IPS-18c (cell line): ENCODE measurements at regions not wholly inside any gene's neighbourhood (a gene's known extent, or its start where the extent isn't known, plus 50 kb on each side); places are given as distances from the start of the nearest gene placed in this dataset.

ENCODE experiments used
- H3K4me3 ChIP-seq: 2 replicates; pipeline ENCODE4 v1.7.0; 2013; ENCODE audit warnings: low read depth, mild to moderate bottlenecking, low read length, moderate library complexity; ENCODE audit not compliant: insufficient read depth
- H3K9me3 ChIP-seq: one replicate; pipeline ENCODE4 v1.6.1; 2013; ENCODE audit warnings: mild to moderate bottlenecking, low read length, moderate library complexity; ENCODE audit not compliant: control insufficient read depth, insufficient read depth

GRCh38 chr4:3818371-3818770 lies 52.2 kb downstream of the ADRA2C start:
- H3K4me3 ChIP-seq: no peak overlapping the region
- H3K9me3 ChIP-seq: peaks cover 1% of the 10 kb centered on the region

GRCh38 chr4:3819210-3819919 lies 53.2 kb downstream of the ADRA2C start:
- Histone ChIP-seq H3K4me3 (no peak overlapping the region), H3K9me3 (no peaks in the 10 kb centered on the region)

- Histone ChIP-seq H3K9me3 (no peaks in the 10 kb centered on the region), H3K4me3 (no peak overlapping the region)
These were observed 54.0 kb downstream of the ADRA2C start for GRCh38 chr4:3820016-3820805.

- Histone ChIP-seq H3K4me3 (no peak overlapping the region), H3K9me3 (no peaks in the 10 kb centered on the region)
These were observed 54.8 kb downstream of the ADRA2C start for GRCh38 chr4:3820806-3821579.

GRCh38 chr4:3821580-3822229 lies 55.5 kb downstream of the ADRA2C start:
- no peak overlapping the region for H3K4me3 ChIP-seq
- H3K9me3 ChIP-seq: no peaks in the 10 kb centered on the region

GRCh38 chr4:3822230-3822947 lies 56.2 kb downstream of the ADRA2C start:
- Histone ChIP-seq H3K9me3 (no peaks in the 10 kb centered on the region), H3K4me3 (no peak overlapping the region)

GRCh38 chr4:3823496-3824341 lies 57.5 kb downstream of the ADRA2C start:
- Histone ChIP-seq H3K4me3 (no peak overlapping the region), H3K9me3 (no peaks in the 10 kb centered on the region)

GRCh38 chr4:3824521-3825270 lies 58.5 kb downstream of the ADRA2C start:
- Histone ChIP-seq H3K4me3 (no peak overlapping the region), H3K9me3 (no peaks in the 10 kb centered on the region)

GRCh38 chr4:3825530-3825929 lies 59.3 kb downstream of the ADRA2C start:
- Histone ChIP-seq H3K4me3 (no peak overlapping the region), H3K9me3 (no peaks in the 10 kb centered on the region)

- H3K4me3 ChIP-seq: no peak overlapping the region
- no peaks in the 10 kb centered on the region for H3K9me3 ChIP-seq
These were observed 60.3 kb downstream of the ADRA2C start for GRCh38 chr4:3826247-3827172.

GRCh38 chr4:3827616-3828492 lies 61.7 kb downstream of the ADRA2C start:
- H3K4me3 ChIP-seq: no peak overlapping the region
- no peaks in the 10 kb centered on the region for H3K9me3 ChIP-seq

GRCh38 chr4:3828546-3828945 lies 62.4 kb downstream of the ADRA2C start:
- Histone ChIP-seq H3K9me3 (no peaks in the 10 kb centered on the region), H3K4me3 (no peak overlapping the region)

- no peak overlapping the region for H3K4me3 ChIP-seq
- no peaks in the 10 kb centered on the region for H3K9me3 ChIP-seq
These were observed 63.2 kb downstream of the ADRA2C start for GRCh38 chr4:3829211-3829955.
